Stimulated activated memory B cell treated with anti-CD40 and anti-IgM and Interleukin-4, amounts not matched to agents 10 μg/mL and 1 μg/mL and 100 μg/mL, for 72 hours (primary cell): ENCODE measurements at regions not wholly inside any gene's neighbourhood (a gene's known extent, or its start where the extent isn't known, plus 50 kb on each side); places are given as distances from the start of the nearest gene placed in this dataset.

Source experiments
- ATAC-seq: fragments of 150-1000 bp; cut with Tn5 transposase; 2 replicates; pipeline ENCODE4 v1.10.0; 2021
- H3K27ac Mint-ChIP-seq: one replicate; pipeline ENCODE4 v1.8.0; 2022; ENCODE audit warnings: mild to moderate bottlenecking, mixed read lengths
- H3K27me3 Mint-ChIP-seq: one replicate; pipeline ENCODE4 v1.8.0; 2022; ENCODE audit warnings: mixed read lengths
- H3K36me3 Mint-ChIP-seq: one replicate; pipeline ENCODE4 v1.8.0; 2022; ENCODE audit warnings: mixed read lengths
- H3K4me1 Mint-ChIP-seq: one replicate; pipeline ENCODE4 v1.8.0; 2022; ENCODE audit warnings: mixed read lengths
- H3K4me3 Mint-ChIP-seq: one replicate; pipeline ENCODE4 v1.8.0; 2022; ENCODE audit warnings: mild to moderate bottlenecking, moderate library complexity, mixed read lengths
- H3K9me3 Mint-ChIP-seq: one replicate; pipeline ENCODE4 v1.8.0; 2022; ENCODE audit warnings: mixed read lengths

GRCh38 chr12:126076515-126076914 lies 1011.3 kb downstream of the AACS start:
- Mint-ChIP-seq H3K9me3 (no peaks in the 10 kb centered on the region), H3K27ac (no peak overlapping the region)

GRCh38 chr12:126083926-126084325 lies 1018.7 kb downstream of the AACS start:
- ATAC-seq = no peak
- Mint-ChIP-seq H3K9me3 (peaks cover 6% of the 10 kb centered on the region), H3K27me3 (no peaks in the 10 kb centered on the region), H3K4me1 (no peaks in the 10 kb centered on the region), H3K36me3 (no peaks in the 10 kb centered on the region), H3K27ac (no peak overlapping the region), H3K4me3 (no peak overlapping the region)

More at GRCh38 chr12:126076515-126076914, 1011.3 kb downstream of the AACS start:
- H3K4me1 Mint-ChIP-seq = no peaks in the 10 kb centered on the region
- no peaks in the 10 kb centered on the region for H3K36me3 Mint-ChIP-seq
- H3K4me3 Mint-ChIP-seq = no peak overlapping the region
- ATAC-seq = no peak
- no peaks in the 10 kb centered on the region for H3K27me3 Mint-ChIP-seq

GRCh38 chr12:126084480-126084879 lies 1019.2 kb downstream of the AACS start:
- Mint-ChIP-seq H3K4me3 (no peak overlapping the region), H3K36me3 (no peaks in the 10 kb centered on the region), H3K9me3 (peaks cover 7% of the 10 kb centered on the region), H3K27me3 (no peaks in the 10 kb centered on the region), H3K27ac (no peak overlapping the region), H3K4me1 (no peaks in the 10 kb centered on the region)
- no peak for ATAC-seq

- ATAC-seq = no peak
- Mint-ChIP-seq H3K4me3 (no peak overlapping the region), H3K36me3 (no peaks in the 10 kb centered on the region), H3K4me1 (no peaks in the 10 kb centered on the region), H3K27ac (no peak overlapping the region), H3K27me3 (no peaks in the 10 kb centered on the region), H3K9me3 (peaks cover 8% of the 10 kb centered on the region)
Observed at GRCh38 chr12:126086242-126086641, 1021.0 kb downstream of the AACS start.

- Mint-ChIP-seq H3K27ac (no peak overlapping the region), H3K4me3 (no peak overlapping the region), H3K36me3 (no peaks in the 10 kb centered on the region), H3K27me3 (no peaks in the 10 kb centered on the region), H3K4me1 (no peaks in the 10 kb centered on the region), H3K9me3 (peaks cover 9% of the 10 kb centered on the region)
- ATAC-seq = no peak
Observed at GRCh38 chr12:126087692-126088091, 1022.5 kb downstream of the AACS start.

GRCh38 chr12:126093908-126094307 lies 1028.7 kb downstream of the AACS start:
- no peak overlapping the region for H3K4me3 Mint-ChIP-seq

GRCh38 chr12:126095748-126096510 lies 1030.7 kb downstream of the AACS start:
- Mint-ChIP-seq H3K36me3 (no peaks in the 10 kb centered on the region), H3K4me1 (no peaks in the 10 kb centered on the region), H3K27me3 (no peaks in the 10 kb centered on the region), H3K4me3 (no peak overlapping the region), H3K9me3 (peaks cover 4% of the 10 kb centered on the region), H3K27ac (no peak overlapping the region)
- ATAC-seq = no peak

More at GRCh38 chr12:126093908-126094307, 1028.7 kb downstream of the AACS start:
- Mint-ChIP-seq H3K4me1 (no peaks in the 10 kb centered on the region), H3K36me3 (no peaks in the 10 kb centered on the region), H3K27ac (no peak overlapping the region), H3K9me3 (peaks cover 6% of the 10 kb centered on the region), H3K27me3 (no peaks in the 10 kb centered on the region)
- no peak for ATAC-seq

GRCh38 chr12:126106706-126107105 lies 1041.5 kb downstream of the AACS start:
- no peak overlapping the region for H3K27ac Mint-ChIP-seq
- H3K4me3 Mint-ChIP-seq = no peak overlapping the region
- no peaks in the 10 kb centered on the region for H3K4me1 Mint-ChIP-seq
- no peaks in the 10 kb centered on the region for H3K27me3 Mint-ChIP-seq
- H3K9me3 Mint-ChIP-seq = no peaks in the 10 kb centered on the region
- no peak for ATAC-seq
- H3K36me3 Mint-ChIP-seq = no peaks in the 10 kb centered on the region

- Mint-ChIP-seq H3K4me3 (no peak overlapping the region), H3K27me3 (no peaks in the 10 kb centered on the region), H3K36me3 (no peaks in the 10 kb centered on the region), H3K9me3 (no peaks in the 10 kb centered on the region), H3K27ac (no peak overlapping the region), H3K4me1 (no peaks in the 10 kb centered on the region)
- no peak for ATAC-seq
Observed at GRCh38 chr12:126107659-126108058, 1042.4 kb downstream of the AACS start.

GRCh38 chr12:126108247-126108646 lies 1043.0 kb downstream of the AACS start:
- H3K27ac Mint-ChIP-seq = no peak overlapping the region

GRCh38 chr12:126112141-126112540 lies 1046.9 kb downstream of the AACS start:
- Mint-ChIP-seq H3K27ac (no peak overlapping the region), H3K4me3 (no peak overlapping the region)

More at GRCh38 chr12:126108247-126108646, 1043.0 kb downstream of the AACS start:
- no peaks in the 10 kb centered on the region for H3K4me1 Mint-ChIP-seq
- H3K27me3 Mint-ChIP-seq = no peaks in the 10 kb centered on the region
- no peaks in the 10 kb centered on the region for H3K9me3 Mint-ChIP-seq
- H3K36me3 Mint-ChIP-seq = no peaks in the 10 kb centered on the region
- no peak for ATAC-seq
- H3K4me3 Mint-ChIP-seq = no peak overlapping the region

GRCh38 chr12:126112849-126113248 lies 1047.6 kb downstream of the AACS start:
- H3K27me3 Mint-ChIP-seq = no peaks in the 10 kb centered on the region
- H3K36me3 Mint-ChIP-seq = no peaks in the 10 kb centered on the region
- no peaks in the 10 kb centered on the region for H3K4me1 Mint-ChIP-seq
- no peaks in the 10 kb centered on the region for H3K9me3 Mint-ChIP-seq
- no peak for ATAC-seq
- no peak overlapping the region for H3K4me3 Mint-ChIP-seq
- no peak overlapping the region for H3K27ac Mint-ChIP-seq

More at GRCh38 chr12:126112141-126112540, 1046.9 kb downstream of the AACS start:
- no peaks in the 10 kb centered on the region for H3K36me3 Mint-ChIP-seq
- H3K9me3 Mint-ChIP-seq = no peaks in the 10 kb centered on the region
- no peaks in the 10 kb centered on the region for H3K27me3 Mint-ChIP-seq
- H3K4me1 Mint-ChIP-seq = no peaks in the 10 kb centered on the region
- ATAC-seq = no peak

- Mint-ChIP-seq H3K4me1 (no peaks in the 10 kb centered on the region), H3K4me3 (no peak overlapping the region), H3K27ac (no peak overlapping the region), H3K36me3 (no peaks in the 10 kb centered on the region), H3K27me3 (no peaks in the 10 kb centered on the region), H3K9me3 (no peaks in the 10 kb centered on the region)
- ATAC-seq = no peak
Observed at GRCh38 chr12:126114441-126114840, 1049.2 kb downstream of the AACS start.

- no peaks in the 10 kb centered on the region for H3K27me3 Mint-ChIP-seq
- H3K9me3 Mint-ChIP-seq = no peaks in the 10 kb centered on the region
- no peak for ATAC-seq
- no peaks in the 10 kb centered on the region for H3K36me3 Mint-ChIP-seq
- H3K27ac Mint-ChIP-seq = no peak overlapping the region
- H3K4me1 Mint-ChIP-seq = no peaks in the 10 kb centered on the region
- H3K4me3 Mint-ChIP-seq = no peak overlapping the region
Observed at GRCh38 chr12:126117502-126117901, 1052.3 kb downstream of the AACS start.

- Mint-ChIP-seq H3K36me3 (no peaks in the 10 kb centered on the region), H3K4me1 (no peaks in the 10 kb centered on the region), H3K4me3 (no peak overlapping the region), H3K9me3 (peaks cover 28% of the 10 kb centered on the region), H3K27ac (no peak overlapping the region), H3K27me3 (no peaks in the 10 kb centered on the region)
- ATAC-seq = no peak
Observed at GRCh38 chr12:126139355-126139754, 1074.1 kb downstream of the AACS start.

GRCh38 chr12:126144603-126145002 lies 1079.4 kb downstream of the AACS start:
- Mint-ChIP-seq H3K36me3 (no peaks in the 10 kb centered on the region), H3K4me3 (no peak overlapping the region), H3K4me1 (no peaks in the 10 kb centered on the region), H3K27ac (no peak overlapping the region), H3K9me3 (peaks cover 8% of the 10 kb centered on the region), H3K27me3 (no peaks in the 10 kb centered on the region)
- no peak for ATAC-seq
